HG02885 (cell line): ENCODE measurements at regions not wholly inside any gene's neighbourhood (a gene's known extent, or its start where the extent isn't known, plus 50 kb on each side); places are given as distances from the start of the nearest gene placed in this dataset.
"Not testable (repeated sequence)": the region's sequence is repeated elsewhere in the genome, so short reads cannot be mapped to it uniquely, and the experiment has no call there.

Source experiments
- ATAC-seq: cut with Tn5 transposase; IDR thresholded peaks from one replicate; pipeline ENCODE4 v1.9.1; 2021; ENCODE audit warnings: mild to moderate bottlenecking; ENCODE audit not compliant: unreplicated experiment, poor library complexity

- ATAC-seq, result no peak
Measured at GRCh38 chr13:84651705-84652104, 769.4 kb upstream of the SLITRK1 start.

- ATAC-seq, result no peak
Measured at GRCh38 chr13:84651288-84651687, 769.0 kb upstream of the SLITRK1 start.

DNA sequence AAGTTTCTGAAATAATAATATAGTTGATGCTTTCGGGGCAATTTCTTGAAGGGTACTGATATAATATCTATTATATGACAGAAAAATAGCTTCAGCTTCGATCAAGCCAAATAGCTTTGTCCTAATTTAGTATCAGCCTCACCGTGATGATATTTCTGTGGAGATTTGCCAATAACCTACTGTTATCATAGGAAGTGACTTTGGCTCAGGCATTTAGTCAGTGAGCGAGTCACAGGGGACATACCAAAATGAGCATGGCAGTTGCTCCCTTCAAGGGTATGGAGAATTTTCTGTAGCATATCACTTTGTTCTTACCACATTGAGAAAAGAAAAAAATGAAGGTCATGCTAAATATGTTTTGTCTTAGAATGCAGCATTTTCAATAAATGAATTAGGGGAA is 767.6 kb upstream of the SLITRK1 start:
- no peak for ATAC-seq

DNA sequence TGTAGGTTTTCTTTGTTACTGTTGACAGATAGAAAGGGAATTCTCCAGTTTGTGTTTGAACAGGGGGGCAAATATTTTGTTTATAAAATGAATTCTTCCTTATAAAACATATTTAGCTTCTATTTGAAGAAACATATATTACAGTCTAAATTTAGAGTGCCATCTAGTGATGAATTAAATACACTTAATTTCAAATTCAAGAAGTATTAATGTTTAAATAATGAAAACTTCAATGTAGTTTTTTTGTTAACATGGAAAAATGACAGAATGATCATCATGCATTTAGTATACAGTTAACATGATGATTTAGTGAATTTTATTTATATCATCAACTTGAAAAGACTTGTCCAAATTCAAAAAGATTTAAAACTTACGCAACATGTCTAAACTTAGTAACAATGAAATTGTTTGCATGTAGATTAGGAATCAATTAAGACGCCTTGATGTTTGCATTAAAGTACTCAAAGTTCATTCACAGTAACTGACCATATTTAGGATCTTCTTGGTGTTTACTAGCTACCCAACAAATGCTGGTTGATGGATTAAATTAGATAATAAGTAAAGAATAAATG is 765.9 kb upstream of the SLITRK1 start:
- ATAC-seq, result no peak

DNA sequence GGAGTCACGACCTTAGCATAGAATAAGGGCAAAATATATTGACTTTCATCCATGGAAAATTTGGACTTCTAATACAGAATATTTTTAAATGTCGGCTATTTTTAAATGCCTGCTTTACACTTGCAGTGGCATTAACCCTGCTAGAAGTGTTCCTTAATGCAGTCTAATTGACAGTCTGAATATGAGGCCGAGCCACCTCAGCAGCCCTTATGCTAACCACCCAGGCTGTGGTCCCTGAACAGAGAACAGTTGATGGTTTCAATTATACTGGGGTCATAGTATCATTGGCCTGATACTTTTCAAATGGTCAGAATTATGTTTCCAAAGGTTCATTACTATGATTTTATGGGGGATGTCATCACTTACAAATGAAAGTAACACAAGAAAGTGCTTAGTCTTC is 764.7 kb upstream of the SLITRK1 start:
- ATAC-seq, result no peak

DNA sequence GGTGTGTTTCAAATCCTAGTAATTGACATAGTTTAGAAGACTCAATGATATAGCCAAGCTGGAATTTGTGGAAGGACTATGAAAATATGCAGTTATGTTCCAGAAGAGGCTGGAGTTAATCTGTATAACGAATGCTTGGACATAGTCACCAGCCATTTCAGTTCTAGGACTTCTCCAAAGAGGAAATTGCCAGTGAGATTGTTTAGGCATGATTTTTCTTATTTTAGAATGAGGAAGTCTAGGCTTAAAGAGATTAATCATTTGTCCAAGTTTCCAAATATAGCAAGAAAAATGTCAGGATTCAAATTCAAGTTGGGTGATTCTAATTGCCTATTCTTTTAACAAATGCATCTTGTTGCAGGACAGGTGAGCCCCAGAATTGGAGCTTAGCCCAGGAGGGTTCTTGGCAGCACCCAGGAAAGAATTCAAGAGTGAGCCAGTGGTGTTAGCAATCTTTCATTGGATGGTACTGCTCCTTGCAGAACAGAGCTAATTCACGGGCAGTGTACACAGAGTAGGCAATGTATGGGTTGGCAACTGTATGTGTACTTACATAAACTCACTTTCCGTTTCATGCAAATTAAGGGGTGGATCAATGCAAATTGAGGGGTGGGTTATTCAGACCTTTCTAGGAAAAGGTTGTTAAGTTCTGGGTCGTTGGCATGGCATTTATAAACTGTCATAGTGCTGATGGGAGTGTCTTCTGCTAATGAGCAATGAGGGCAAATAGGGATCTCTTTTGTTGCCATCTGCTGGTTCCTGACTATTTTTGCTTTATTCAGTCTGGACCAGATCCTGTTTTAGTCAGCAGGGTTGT is 763.1 kb upstream of the SLITRK1 start:
- ATAC-seq, result no peak

GRCh38 chr13:84641491-84641890 is 759.2 kb upstream of the SLITRK1 start:
- no peak for ATAC-seq

DNA sequence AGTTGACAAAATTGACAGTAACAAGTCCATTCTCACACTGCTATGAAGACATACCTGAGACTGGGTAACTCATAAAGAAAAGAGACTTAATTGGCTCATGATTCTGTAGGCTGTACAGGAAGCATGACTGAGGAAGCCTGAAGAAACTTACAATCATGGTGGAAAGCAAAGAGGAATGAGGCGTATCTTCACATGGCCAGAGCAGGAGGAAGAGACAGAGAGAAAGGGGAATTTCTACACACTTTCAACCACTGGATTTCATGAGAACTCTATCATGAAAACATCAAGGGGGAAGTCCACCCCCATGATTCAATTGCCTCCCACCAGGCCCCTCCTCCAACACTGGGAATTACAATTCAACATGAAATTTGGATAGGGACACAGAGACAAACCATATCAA is 758.4 kb upstream of the SLITRK1 start:
- no peak for ATAC-seq

DNA sequence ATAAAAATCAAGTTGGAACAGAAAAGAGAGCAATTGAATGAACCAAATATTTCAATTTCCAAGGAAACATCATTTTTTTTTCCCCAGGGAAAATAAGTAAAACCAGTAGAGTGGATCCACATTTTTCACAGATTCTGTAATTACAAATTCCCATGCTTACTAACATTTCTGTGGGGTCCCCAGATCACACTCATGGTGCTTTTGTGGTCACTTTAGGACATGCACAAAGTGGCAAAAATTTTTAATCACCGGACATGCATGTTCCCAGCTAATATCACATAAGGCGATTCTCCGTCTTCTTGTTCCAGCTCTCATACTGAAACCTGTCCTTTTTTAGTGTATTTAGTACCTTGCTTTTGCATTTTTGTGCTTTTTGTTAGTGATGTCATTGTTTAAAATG is 748.2 kb upstream of the SLITRK1 start:
- ATAC-seq, result no peak

DNA sequence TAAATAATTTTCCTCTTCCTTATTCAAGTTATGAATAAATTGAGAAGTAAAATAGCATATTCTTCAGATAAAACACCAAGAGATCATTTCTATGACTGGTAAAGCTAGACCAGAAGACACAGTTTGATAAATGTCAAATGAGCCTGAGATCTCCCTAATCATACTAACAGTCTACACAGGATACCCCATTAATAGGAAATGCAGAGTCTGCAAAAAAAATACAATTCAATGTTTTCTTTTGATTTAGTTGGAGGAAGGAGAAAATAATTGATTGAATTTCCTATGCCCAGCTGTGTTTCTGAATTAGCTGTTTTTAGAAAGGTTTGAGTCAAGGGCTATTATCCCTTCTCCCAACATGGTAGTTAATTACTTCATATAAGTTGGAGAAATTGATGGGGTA is 734.6 kb upstream of the SLITRK1 start:
- no peak for ATAC-seq

DNA sequence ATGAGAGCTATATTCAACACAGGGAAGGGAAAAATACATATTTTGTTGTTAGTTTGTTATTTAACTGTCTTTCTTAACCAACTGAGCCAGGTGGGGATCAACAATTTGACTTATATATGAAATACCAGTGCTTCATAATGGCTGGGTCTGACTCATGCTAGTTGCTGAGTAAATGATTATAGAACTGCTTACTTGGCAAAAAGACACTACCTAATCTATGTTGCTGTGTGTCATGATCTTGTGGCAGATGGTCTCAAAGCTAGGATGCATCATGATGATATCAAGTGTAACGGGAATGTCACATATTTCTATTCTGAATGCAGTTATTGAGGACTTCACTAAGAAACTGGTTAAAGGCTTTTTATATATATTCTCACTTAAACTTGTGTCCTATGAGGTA is 727.4 kb upstream of the SLITRK1 start:
- ATAC-seq, result no peak

- ATAC-seq, result no peak
Measured at GRCh38 chr13:84607261-84608013, 725.2 kb upstream of the SLITRK1 start.

DNA sequence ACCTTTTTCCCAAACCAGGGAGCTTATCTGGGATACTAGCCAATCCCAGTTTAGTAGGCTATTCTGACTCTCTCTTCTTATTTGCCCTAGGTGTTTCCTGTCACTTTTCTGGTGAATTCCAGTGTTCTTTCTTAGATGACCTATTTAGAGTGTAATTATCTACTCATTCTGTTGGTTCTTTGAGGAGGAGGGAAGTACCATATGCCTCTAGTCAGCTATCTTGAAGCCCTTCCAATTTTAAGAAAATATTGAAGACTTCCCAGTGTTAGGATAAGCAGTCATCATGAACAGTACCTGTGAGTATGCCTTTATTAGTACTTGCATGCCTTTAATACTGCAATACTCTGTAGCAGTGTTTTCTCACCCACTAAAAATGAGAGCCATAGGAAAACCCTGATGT is 724.3 kb upstream of the SLITRK1 start:
- ATAC-seq, result no peak

DNA sequence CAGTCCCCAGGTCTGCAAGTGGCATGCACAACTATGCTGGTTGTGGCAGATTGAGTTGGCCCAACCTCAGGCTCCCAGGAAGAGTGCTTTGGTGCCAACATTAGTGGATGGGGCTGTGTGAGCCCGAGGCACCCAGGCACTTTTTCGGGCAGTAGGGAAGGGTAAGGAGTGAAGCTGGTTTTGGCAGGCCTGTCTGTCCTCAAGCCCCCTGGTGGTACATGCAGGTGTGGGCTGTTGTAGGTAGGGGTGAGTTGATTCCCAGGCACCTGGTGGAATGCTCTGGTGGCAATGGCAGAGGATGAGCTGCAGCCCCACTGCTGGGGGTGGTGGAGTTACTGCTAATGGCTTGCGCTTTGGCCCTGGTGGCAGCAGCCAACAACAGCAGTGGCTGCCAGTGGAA is 723.7 kb upstream of the SLITRK1 start:
- ATAC-seq, result no peak

- no peak for ATAC-seq
Measured at GRCh38 chr13:84591444-84591843, 709.2 kb upstream of the SLITRK1 start.

DNA sequence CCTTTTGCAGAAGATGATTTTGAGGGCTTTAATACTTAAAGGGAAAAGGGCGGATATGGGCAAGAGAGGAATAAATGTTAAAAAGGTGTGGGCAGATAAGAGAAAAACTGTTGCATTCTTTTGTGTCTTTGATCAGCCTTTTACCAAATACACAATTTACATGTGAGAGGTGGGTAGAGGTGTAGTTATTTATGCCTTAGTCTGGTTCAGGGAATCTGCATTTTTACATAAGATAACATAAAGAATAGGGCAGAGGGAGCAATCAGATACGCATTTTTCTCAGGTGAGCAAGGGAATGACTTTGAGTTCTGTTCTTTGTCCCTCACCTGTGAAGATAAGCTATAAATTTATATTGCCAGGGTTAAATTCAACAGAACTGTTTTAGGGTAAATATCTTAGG is 708.4 kb upstream of the SLITRK1 start:
- no peak for ATAC-seq

GRCh38 chr13:84588023-84588422 is 705.7 kb upstream of the SLITRK1 start:
- ATAC-seq, result no peak

- ATAC-seq, result not testable (repeated sequence)
Measured at GRCh38 chr13:84579901-84580300, 697.6 kb upstream of the SLITRK1 start.

- no peak for ATAC-seq
Measured at GRCh38 chr13:84574851-84575250, 692.6 kb upstream of the SLITRK1 start.

DNA sequence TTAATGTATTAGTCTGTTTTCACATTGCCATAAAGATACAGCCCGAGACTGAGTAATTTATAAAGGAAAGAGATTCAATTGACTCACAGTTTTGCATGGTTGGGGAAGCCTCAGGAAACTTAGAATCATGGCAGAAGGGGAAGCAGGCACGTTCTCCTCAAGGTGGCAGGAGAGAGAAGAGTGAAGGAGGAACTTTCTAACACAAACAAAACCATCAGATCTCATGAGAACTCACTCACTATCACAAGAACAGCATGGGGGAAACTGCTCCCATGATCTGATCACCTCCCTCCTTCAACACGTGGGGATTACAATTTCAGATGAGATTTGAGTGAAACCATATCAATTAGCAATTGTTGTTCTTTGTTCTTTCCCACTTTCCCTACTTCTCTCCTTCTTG is 689.0 kb upstream of the SLITRK1 start:
- ATAC-seq, result no peak

- no peak for ATAC-seq
Measured at GRCh38 chr13:84570831-84571230, 688.6 kb upstream of the SLITRK1 start.
